ENCODE measurements at regions not wholly inside any gene's neighbourhood (a gene's known extent, or its start where the extent isn't known, plus 50 kb on each side); places are given as distances from the start of the nearest gene placed in this dataset.

- peak; percentile 68 for DNase-seq
Observed at GRCh38 chr15:38046257-38047051, 112.0 kb downstream of the TMCO5A start.

GRCh38 chr15:38048001-38048455 is 113.6 kb downstream of the TMCO5A start:
- no peak for DNase-seq

- DNase-seq = no peak
Observed at GRCh38 chr15:38049891-38050290, 115.5 kb downstream of the TMCO5A start.

GRCh38 chr15:38050529-38051448 is 116.3 kb downstream of the TMCO5A start:
- peak; percentile 78 for DNase-seq

GRCh38 chr15:38053205-38053604 is 118.8 kb downstream of the TMCO5A start:
- DNase-seq = no peak

- DNase-seq = peak; percentile 36
Observed at GRCh38 chr15:38053776-38054175, 119.3 kb downstream of the TMCO5A start.

- peak; percentile 71 for DNase-seq
Observed at GRCh38 chr15:38054488-38054887, 120.0 kb downstream of the TMCO5A start.

- no peak for DNase-seq
Observed at GRCh38 chr15:38058596-38059075, 124.2 kb downstream of the TMCO5A start.

GRCh38 chr15:38059665-38060064 is 125.2 kb downstream of the TMCO5A start:
- peak; percentile 87 for DNase-seq

GRCh38 chr15:38061856-38062649 is 127.6 kb downstream of the TMCO5A start:
- no peak for DNase-seq

GRCh38 chr15:38062696-38063095 is 128.3 kb downstream of the TMCO5A start:
- peak; percentile 45 for DNase-seq

- DNase-seq = no peak
Observed at GRCh38 chr15:38065721-38066345, 131.4 kb downstream of the TMCO5A start.

- DNase-seq = no peak
Observed at GRCh38 chr15:38066612-38067011, 132.2 kb downstream of the TMCO5A start.

- DNase-seq = peak; percentile 91
Observed at GRCh38 chr15:38068626-38069391, 134.4 kb downstream of the TMCO5A start.

GRCh38 chr15:38069511-38070011 is 135.1 kb downstream of the TMCO5A start:
- DNase-seq = peak; percentile 80

GRCh38 chr15:38070778-38071177 is 136.3 kb downstream of the TMCO5A start:
- DNase-seq = no peak

- no peak for DNase-seq
Observed at GRCh38 chr15:38071211-38071972, 137.0 kb downstream of the TMCO5A start.

GRCh38 chr15:38072007-38072347 is 137.5 kb downstream of the TMCO5A start:
- DNase-seq = no peak

GRCh38 chr15:38072348-38073177 is 138.1 kb downstream of the TMCO5A start:
- peak; percentile 73 for DNase-seq

Measured in fibroblast of upper back skin (primary cell).